Psoas muscle (tissue), 7 donors: ENCODE measurements at regions not wholly inside any gene's neighbourhood (a gene's known extent, or its start where the extent isn't known, plus 50 kb on each side); places are given as distances from the start of the nearest gene placed in this dataset.

Experiments
- ATAC-seq, 4 donors: fragments of 200-7000 bp; cut with Tn5 transposase; one replicate each; pipeline ENCODE4 v1.9.1; 2020; ENCODE audit warnings: moderate library complexity in 3 of 4, mild to moderate bottlenecking in 2 of 4
- DNase-seq, 2 donors: peaks; one replicate each; pipeline ENCODE4 v3.0.0-alpha.2; 2020
- H3K27ac ChIP-seq: fragments of 200-600 bp; one replicate; pipeline ENCODE4 v1.8.0; 2022
- H3K27me3 ChIP-seq, 3 donors: fragments of 200-600 bp in 1 of 3; one replicate each; pipeline versions ENCODE4 v1.6.1 to v1.8.0; 2013 to 2022; ENCODE audit warnings: low read length in 2 of 3, mild to moderate bottlenecking in 2 of 3, moderate library complexity in 1 of 3; ENCODE audit not compliant: insufficient read depth in 3 of 3
- H3K36me3 ChIP-seq, 2 donors: fragments of 200-600 bp in 1 of 2; one replicate each; pipeline versions ENCODE4 v1.6.1 to v1.8.0; 2013 to 2022; ENCODE audit warnings: low read depth in 1 of 2, mild to moderate bottlenecking in 1 of 2, moderate library complexity in 1 of 2; ENCODE audit not compliant: insufficient read depth in 1 of 2
- H3K4me1 ChIP-seq: fragments of 200-600 bp; one replicate; pipeline ENCODE4 v1.8.0; 2022
- H3K4me3 ChIP-seq: fragments of 200-600 bp; one replicate; pipeline ENCODE4 v1.8.0; 2022; ENCODE audit warnings: mild to moderate bottlenecking
- H3K9me3 ChIP-seq: fragments of 200-600 bp; one replicate; pipeline ENCODE4 v1.8.0; 2022
- CTCF ChIP-seq: fragments of 200-600 bp; IDR thresholded peaks from one replicate; pipeline ENCODE4 v1.8.0; 2022; ENCODE audit warnings: antibody characterized with exemption
- WGBS, 3 donors: extraction: QIAGEN DNeasy Blood & Tissue Kit; methylation state at CpG; one replicate each; pipeline versions ENCODE4 v1.1.6 to v1.1.7; 2013; 5-methylcytosine and 5-hydroxymethylcytosine counted together
- intact Hi-C, 2 donors: fragments of 100-400 bp; cut with DNase I; formaldehyde crosslinking; loops; one replicate each; pipeline versions ENCODE4 v1.11.0 to v1.14.2; 2022
- donor health status: healthy with polysubstance abuse.
- donor health status: DM: no; HTN: no; CAD: no; lungs with moderate emphysema.
- donor health status: Bipolar disorder and iron deficiency.
- donor health status: healthy.
- donor health status: DM: yes; HTN: yes; CAD: no.
- donor health status: DM: no; HTN: no; CAD: no.
- donor health status: DM: yes; HTN: yes; CAD: no.

- ATAC-seq (no peak), DNase-seq (no peak)
- Histone ChIP-seq H3K9me3 (no peaks in the 10 kb centered on the region), H3K36me3 (no peaks in the 10 kb centered on the region), H3K27ac (no peak overlapping the region), H3K4me3 (no peak overlapping the region), H3K27me3 (no peaks in the 10 kb centered on the region), H3K4me1 (no peaks in the 10 kb centered on the region)
- no peak for TF ChIP-seq CTCF
- intact Hi-C loops = no loop called here
Observed at GRCh38 chr11:76268498-76268897, 62.2 kb upstream of the WNT11 start.

- no peak overlapping the region for H3K4me3 ChIP-seq
- no peaks in the 10 kb centered on the region for H3K27me3 ChIP-seq
- H3K4me1 ChIP-seq = no peaks in the 10 kb centered on the region
- WGBS, 3 donors = 84 to 89% (median 84%) methylated on average over 6 of the region's 6 CpGs
- no peak for TF ChIP-seq CTCF
- intact Hi-C loops = no loop called here
- DNase-seq (no peak), ATAC-seq (no peak)
- no peak overlapping the region for H3K27ac ChIP-seq
- no peaks in the 10 kb centered on the region for H3K36me3 ChIP-seq
- H3K9me3 ChIP-seq = no peaks in the 10 kb centered on the region
Observed at GRCh38 chr11:76267556-76267955, 61.3 kb upstream of the WNT11 start.

DNA sequence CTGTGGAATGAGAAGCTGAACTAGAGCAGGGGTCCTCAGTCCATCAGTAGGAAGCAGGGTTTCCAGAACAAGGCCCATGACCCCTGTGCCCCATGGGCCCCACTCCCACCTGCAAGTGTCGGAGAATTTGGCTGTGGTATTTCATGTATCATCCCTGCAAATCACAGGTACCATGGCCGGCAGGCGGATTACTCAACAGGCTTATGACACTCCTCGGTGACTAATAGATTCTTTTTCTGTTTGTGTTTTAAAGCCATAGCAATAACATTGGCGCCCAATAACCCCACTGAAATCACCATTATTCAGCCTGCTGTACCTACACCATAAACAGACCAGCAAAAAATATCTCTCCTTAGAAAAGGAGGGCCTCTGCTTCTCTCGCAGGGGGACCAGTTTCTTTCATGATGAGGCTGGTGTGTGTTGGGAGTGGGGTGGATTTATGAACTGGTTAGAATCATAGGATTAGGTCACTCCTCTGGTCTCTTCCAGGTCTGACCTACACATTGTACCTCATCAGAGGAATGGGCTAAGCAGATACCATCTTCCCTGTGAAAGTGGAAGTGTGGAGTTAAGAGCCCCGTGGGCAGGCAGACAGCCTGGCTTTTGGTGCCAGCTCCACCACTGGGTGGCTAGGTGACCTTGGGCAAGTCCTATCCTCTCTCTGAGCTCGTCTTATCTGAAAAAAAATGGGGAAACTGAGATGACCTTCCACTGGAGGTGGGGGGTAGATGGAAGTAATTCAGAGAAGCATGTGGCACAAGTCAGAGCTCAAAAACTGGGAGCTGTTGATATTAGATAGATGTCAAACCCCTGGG is 60.2 kb upstream of the WNT11 start:
- no peaks in the 10 kb centered on the region for H3K27me3 ChIP-seq
- no peaks in the 10 kb centered on the region for H3K4me1 ChIP-seq
- ATAC-seq = peak; percentile 23 to 67 (median 51)
- intact Hi-C loops = no loop called here
- H3K27ac ChIP-seq = peak overlapping the region; percentile 16
- no peak for DNase-seq
- H3K36me3 ChIP-seq = no peaks in the 10 kb centered on the region
- H3K4me3 ChIP-seq = no peak overlapping the region
- WGBS, 3 donors = 68 to 78% (median 74%) methylated on average over 8 of the region's 8 CpGs
- H3K9me3 ChIP-seq = no peaks in the 10 kb centered on the region
- TF ChIP-seq CTCF = no peak

GRCh38 chr11:76265771-76266241 is 59.5 kb upstream of the WNT11 start:
- no peak for TF ChIP-seq CTCF
- intact Hi-C loops = no loop called here

GRCh38 chr11:76263657-76264056 is 57.4 kb upstream of the WNT11 start:
- Histone ChIP-seq H3K27me3 (no peaks in the 10 kb centered on the region), H3K4me1 (no peaks in the 10 kb centered on the region), H3K9me3 (no peaks in the 10 kb centered on the region), H3K36me3 (no peaks in the 10 kb centered on the region), H3K4me3 (no peak overlapping the region), H3K27ac (no peak overlapping the region)
- ATAC-seq (no peak), DNase-seq (no peak)
- TF ChIP-seq CTCF = no peak
- intact Hi-C loops = no loop called here
- 60 to 73% (median 63%) methylated on average over 4 of the region's 4 CpGs for WGBS, 3 donors

More at GRCh38 chr11:76265771-76266241, 59.5 kb upstream of the WNT11 start:
- WGBS, 3 donors = 57 to 75% (median 59%) methylated on average over 4 of the region's 4 CpGs
- Histone ChIP-seq H3K4me3 (no peak overlapping the region), H3K9me3 (no peaks in the 10 kb centered on the region), H3K27ac (no peak overlapping the region), H3K4me1 (no peaks in the 10 kb centered on the region), H3K27me3 (no peaks in the 10 kb centered on the region), H3K36me3 (no peaks in the 10 kb centered on the region)
- ATAC-seq (peak in 3 of 4 donors; percentile 50 to 60 (median 56)), DNase-seq (peak; percentile 57 to 81)
